HCT116 (cell line): ENCODE measurements at regions not wholly inside any gene's neighbourhood (a gene's known extent, or its start where the extent isn't known, plus 50 kb on each side); places are given as distances from the start of the nearest gene placed in this dataset.

ENCODE experiments used
- ATAC-seq: fragments of 200-7000 bp; cut with Tn5 transposase; 2 replicates; pipeline ENCODE4 v1.9.1; 2020; ENCODE audit warnings: mild to moderate bottlenecking, moderate library complexity
- BruUV-seq: library from RNA; stranded (reverse); fragments of 400-500 nt; replicated peaks from 2 replicates; lab custom pipeline; 2021; lab: Mats Ljungman, UMichigan
- CTCF ChIA-PET: fragments of 300-600 bp; sonication (Branson Sonifier 250); formaldehyde crosslinking; loops from one replicate; lab custom pipeline; 2021; ENCODE audit warnings: antibody characterized with exemption; lab: Charles Lee
- POLR2A ChIA-PET: fragments of 300-600, 350-600 bp; sonication (Branson Sonifier 250); formaldehyde crosslinking; loops from one replicate; lab custom pipeline; 2021; ENCODE audit warnings: antibody characterized with exemption; lab: Charles Lee
- RAD21 ChIA-PET, 2 experiments: fragments of 300-600 bp; sonication (Branson Sonifier 250); formaldehyde crosslinking; loops; one replicate each; lab custom pipeline; 2023; ENCODE audit warnings: low total read pairs in 2 of 2; ENCODE audit not compliant: uncharacterized antibody in 2 of 2, unreplicated experiment in 2 of 2, low non-redundant PET in 1 of 2; lab: Charles Lee
- DNase-seq: peaks from one replicate; pipeline ENCODE4 v3.0.0-alpha.2; 2010; ENCODE audit warnings: low read depth, low spot score
- H2AFZ ChIP-seq: fragments of 200-600 bp; shearing (Covaris generic), sonication (generic); 2 replicates; pipeline ENCODE4 v1.6.1; 2017; ENCODE audit warnings: low read depth, mixed run types, mixed read lengths, antibody characterized with exemption, low read length; ENCODE audit not compliant: poor library complexity, severe bottlenecking
- H3K27ac ChIP-seq: 2 replicates; pipeline ENCODE4 v1.5.1; 2012; ENCODE audit warnings: low read depth, low read length
- H3K27me3 ChIP-seq: fragments of 200-600 bp; sonication (generic); 2 replicates; pipeline ENCODE4 v1.6.1; 2016; ENCODE audit warnings: mixed run types, low read length, mixed read lengths; ENCODE audit not compliant: insufficient read depth
- H3K36me3 ChIP-seq, 2 experiments: fragments of 200-500 bp in 1 of 2; fragments of 200-600 bp in 1 of 2; sonication (Bioruptor generic) in 1 of 2; sonication (generic) in 1 of 2; 2 replicates each; pipeline versions ENCODE4 v1.5.1 to v1.6.1; 2014 to 2016; ENCODE audit warnings: low read length in 2 of 2, inconsistent platforms in 1 of 2, mixed read lengths in 1 of 2, mixed run types in 1 of 2; ENCODE audit not compliant: insufficient read depth in 2 of 2, control insufficient read depth in 1 of 2
- H3K4me1 ChIP-seq, 2 experiments: fragments of 200-600 bp in 1 of 2; sonication (generic) in 1 of 2; 2 replicates each; pipeline versions ENCODE4 v1.5.1 to v1.6.1; 2012 to 2017; ENCODE audit warnings: low read length in 2 of 2, inconsistent platforms in 1 of 2, mild to moderate bottlenecking in 1 of 2, mixed read lengths in 1 of 2, mixed run types in 1 of 2, moderate library complexity in 1 of 2; ENCODE audit not compliant: insufficient read depth in 2 of 2, control insufficient read depth in 1 of 2
- H3K4me2 ChIP-seq: fragments of 200-600 bp; sonication (generic); 2 replicates; pipeline ENCODE4 v1.6.1; 2017; ENCODE audit warnings: mixed run types, low read length, mixed read lengths
- H3K4me3 ChIP-seq, 2 experiments: fragments of 200-600 bp in 1 of 2; sonication (generic) in 1 of 2; replicated peaks in 1 of 2; 2 replicates each; pipeline ENCODE4 v1.5.1; 2011 to 2016; ENCODE audit warnings: low read length in 2 of 2, control low read depth in 1 of 2, low read depth in 1 of 2, mild to moderate bottlenecking in 1 of 2, mixed read lengths in 1 of 2, mixed run types in 1 of 2
- H3K79me2 ChIP-seq: fragments of 200-600 bp; sonication (generic); 2 replicates; pipeline ENCODE4 v1.6.1; 2017; ENCODE audit warnings: mild to moderate bottlenecking, mixed run types, low read length, moderate library complexity, mixed read lengths; ENCODE audit not compliant: insufficient read depth
- H3K9ac ChIP-seq: fragments of 200-600 bp; sonication (generic); 2 replicates; pipeline ENCODE4 v1.6.1; 2016; ENCODE audit warnings: low read length, mixed read lengths
- H3K9me2 ChIP-seq: fragments of 200-600 bp; sonication (generic), shearing (Covaris generic); 2 replicates; pipeline ENCODE4 v1.6.1; 2017; ENCODE audit warnings: mixed run types, mild to moderate bottlenecking, moderate library complexity; ENCODE audit not compliant: insufficient read depth
- H3K9me3 ChIP-seq, 2 experiments: fragments of 200-500 bp in 1 of 2; fragments of 200-600 bp in 1 of 2; sonication (Bioruptor generic) in 1 of 2; sonication (generic) in 1 of 2; 2 replicates each; pipeline ENCODE4 v1.6.1; 2014 to 2017; ENCODE audit warnings: low read length in 2 of 2, mixed read lengths in 2 of 2, inconsistent platforms in 1 of 2, low read depth in 1 of 2, mild to moderate bottlenecking in 1 of 2, mixed run types in 1 of 2, moderate library complexity in 1 of 2; ENCODE audit not compliant: control insufficient read depth in 1 of 2, insufficient read depth in 1 of 2
- H4K20me1 ChIP-seq: fragments of 200-600 bp; sonication (generic), shearing (Covaris generic); 2 replicates; pipeline ENCODE4 v1.6.1; 2017; ENCODE audit warnings: mixed run types, mild to moderate bottlenecking, moderate library complexity; ENCODE audit not compliant: insufficient read depth
- CBX3 ChIP-seq: IDR thresholded peaks from 2 replicates; pipeline ENCODE4 v1.6.1; 2012; ENCODE audit warnings: low read depth
- CEBPB ChIP-seq: IDR thresholded peaks from 2 replicates; pipeline ENCODE4 v1.6.1; 2012; ENCODE audit warnings: low read depth
- EGR1 ChIP-seq: IDR thresholded peaks from 2 replicates; pipeline ENCODE4 v1.6.1; 2012; ENCODE audit warnings: low read depth
- EZH2 ChIP-seq: fragments of 200-600 bp; sonication (generic); IDR thresholded peaks from 2 replicates; pipeline ENCODE4 v1.6.1; 2017; ENCODE audit warnings: antibody characterized with exemption, mixed run types
- FOSL1 ChIP-seq: IDR thresholded peaks from 2 replicates; pipeline ENCODE4 v1.6.1; 2012; ENCODE audit warnings: low read depth
- JUND ChIP-seq: IDR thresholded peaks from 2 replicates; pipeline ENCODE4 v1.6.1; 2012
- SIN3A ChIP-seq: IDR thresholded peaks from 2 replicates; pipeline ENCODE4 v1.6.1; 2012; ENCODE audit warnings: low read depth
- SP1 ChIP-seq: IDR thresholded peaks from 2 replicates; pipeline ENCODE4 v1.6.1; 2012; ENCODE audit warnings: low read depth
- ZBTB33 ChIP-seq: IDR thresholded peaks from 2 replicates; pipeline ENCODE4 v1.6.1; 2011; ENCODE audit warnings: mild to moderate bottlenecking, low read length, moderate library complexity; ENCODE audit not compliant: insufficient replicate concordance; ENCODE audit errors: extremely low read depth
- ZFX ChIP-seq: fragments of 450-650 bp; IDR thresholded peaks from 2 replicates; pipeline ENCODE4 v1.6.1; 2017
- ZNF274 ChIP-seq: fragments of 200-500 bp; sonication (Bioruptor generic); IDR thresholded peaks from 2 replicates; pipeline ENCODE4 v1.6.1; 2014; ENCODE audit warnings: mild to moderate bottlenecking, low read depth, low read length, inconsistent platforms
- intact Hi-C: fragments of 100-400 bp; cut with micrococcal nuclease; formaldehyde crosslinking; loops from 2 replicates; pipeline ENCODE4 v1.10.0; 2022
- TF ChIP-seq, protein P1 (sequence below), 3 experiments: fragments of 200-600 bp in 1 of 3; sonication (generic) in 1 of 3; IDR thresholded peaks in 2 of 3; conservative IDR thresholded peaks in 1 of 3; 2 replicates each; pipeline ENCODE4 v1.5.1; 2012 to 2017; ENCODE audit warnings: low read depth in 2 of 3, low read length in 2 of 3, antibody characterized with exemption in 1 of 3, borderline replicate concordance in 1 of 3, control low read depth in 1 of 3, mild to moderate bottlenecking in 1 of 3, mixed read lengths in 1 of 3, mixed run types in 1 of 3, moderate library complexity in 1 of 3; ENCODE audit not compliant: insufficient read depth in 1 of 3

- intact Hi-C loops, result no loop called here
- TF ChIP-seq ZFX (no peak), SIN3A (no peak), ZNF274 (no peak), EGR1 (no peak), ZBTB33 (no peak), EZH2 (no peak), CBX3 (no peak), SP1 (no peak)
These were observed 1192.2 kb downstream of the PCDH17 start for GRCh38 chr13:58823701-58824100.

DNA sequence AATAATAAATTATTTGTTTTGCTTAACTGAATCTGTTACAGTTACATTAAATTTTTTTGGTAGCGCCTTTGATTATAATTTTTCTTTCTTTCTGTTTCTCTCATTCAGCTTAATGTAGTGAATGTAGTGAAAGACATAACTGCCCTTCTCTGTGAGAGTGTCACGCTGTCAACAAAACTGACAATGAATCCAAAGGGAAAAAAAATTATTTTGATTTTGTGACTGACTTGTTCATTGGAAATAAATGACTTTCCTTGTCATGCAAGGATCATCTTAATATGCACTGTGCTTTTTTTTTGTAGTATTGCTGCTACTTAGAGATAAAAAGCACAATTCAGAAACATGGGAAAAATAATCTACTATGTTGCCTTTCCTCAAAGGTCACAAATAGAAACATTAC lies 1196.4 kb downstream of the PCDH17 start:
- H3K4me3 ChIP-seq, result no peak overlapping the region
- no peaks in the 10 kb centered on the region for H3K36me3 ChIP-seq
- ChIA-PET RAD21 (no interaction called here), CTCF (no interaction called here), POLR2A (no interaction called here)
- H3K9ac ChIP-seq, result no peak overlapping the region
- no peak for TF ChIP-seq ZFX
- TF ChIP-seq JUND, result no peak
- TF ChIP-seq, protein P1, sequence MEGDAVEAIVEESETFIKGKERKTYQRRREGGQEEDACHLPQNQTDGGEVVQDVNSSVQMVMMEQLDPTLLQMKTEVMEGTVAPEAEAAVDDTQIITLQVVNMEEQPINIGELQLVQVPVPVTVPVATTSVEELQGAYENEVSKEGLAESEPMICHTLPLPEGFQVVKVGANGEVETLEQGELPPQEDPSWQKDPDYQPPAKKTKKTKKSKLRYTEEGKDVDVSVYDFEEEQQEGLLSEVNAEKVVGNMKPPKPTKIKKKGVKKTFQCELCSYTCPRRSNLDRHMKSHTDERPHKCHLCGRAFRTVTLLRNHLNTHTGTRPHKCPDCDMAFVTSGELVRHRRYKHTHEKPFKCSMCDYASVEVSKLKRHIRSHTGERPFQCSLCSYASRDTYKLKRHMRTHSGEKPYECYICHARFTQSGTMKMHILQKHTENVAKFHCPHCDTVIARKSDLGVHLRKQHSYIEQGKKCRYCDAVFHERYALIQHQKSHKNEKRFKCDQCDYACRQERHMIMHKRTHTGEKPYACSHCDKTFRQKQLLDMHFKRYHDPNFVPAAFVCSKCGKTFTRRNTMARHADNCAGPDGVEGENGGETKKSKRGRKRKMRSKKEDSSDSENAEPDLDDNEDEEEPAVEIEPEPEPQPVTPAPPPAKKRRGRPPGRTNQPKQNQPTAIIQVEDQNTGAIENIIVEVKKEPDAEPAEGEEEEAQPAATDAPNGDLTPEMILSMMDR (IDR thresholded peaks at IDR 0.05 in 2 of 3, conservative IDR thresholded peaks at IDR 0.05 in 1 of 3; ENCODE audit: borderline replicate concordance in 1 of 3, insufficient read depth in 1 of 3, low read depth in 2 of 3, low read length in 2 of 3), result no peak
- no peak for TF ChIP-seq SP1
- TF ChIP-seq CEBPB, result no peak
- TF ChIP-seq FOSL1, result no peak
- no peak for TF ChIP-seq ZNF274
- no peak for TF ChIP-seq EGR1
- no peaks in the 10 kb centered on the region for H3K4me1 ChIP-seq
- no peaks in the 10 kb centered on the region for H4K20me1 ChIP-seq
- no TSS peak for BruUV-seq
- H3K27ac ChIP-seq, result no peak overlapping the region
- no peak overlapping the region for H2AFZ ChIP-seq
- no peak overlapping the region for H3K4me2 ChIP-seq
- DNase-seq (no peak), ATAC-seq (no peak)
- H3K9me2 ChIP-seq, result no peaks in the 10 kb centered on the region
- no peaks in the 10 kb centered on the region for H3K79me2 ChIP-seq
- intact Hi-C loops, result no loop called here
- no peaks in the 10 kb centered on the region for H3K27me3 ChIP-seq
- peaks cover 11 to 18% of the 10 kb centered on the region in 2 experiments; a peak in 2 of 4 replicates for H3K9me3 ChIP-seq

More at GRCh38 chr13:58823701-58824100, 1192.2 kb downstream of the PCDH17 start:
- H3K36me3 ChIP-seq, result no peaks in the 10 kb centered on the region
- no peak overlapping the region for H3K27ac ChIP-seq
- H4K20me1 ChIP-seq, result no peaks in the 10 kb centered on the region
- H3K9me3 ChIP-seq, result peaks cover 6 to 15% of the 10 kb centered on the region in 2 experiments; a peak in 2 of 4 replicates
- no peaks in the 10 kb centered on the region for H3K9me2 ChIP-seq
- H3K79me2 ChIP-seq, result no peaks in the 10 kb centered on the region
- POLR2A ChIA-PET, result no interaction called here
- ATAC-seq (no peak), DNase-seq (no peak)
- no peak overlapping the region for H3K4me3 ChIP-seq
- no peak overlapping the region for H3K4me2 ChIP-seq
- H3K27me3 ChIP-seq, result no peaks in the 10 kb centered on the region
- no peak overlapping the region for H2AFZ ChIP-seq
- no peak overlapping the region for H3K9ac ChIP-seq
- no peaks in the 10 kb centered on the region for H3K4me1 ChIP-seq
- no TSS peak for BruUV-seq
- CTCF ChIA-PET, result no interaction called here
- RAD21 ChIA-PET, result no interaction called here
